ENCODE measurements at regions not wholly inside any gene's neighbourhood (a gene's known extent, or its start where the extent isn't known, plus 50 kb on each side); places are given as distances from the start of the nearest gene placed in this dataset.

DNA sequence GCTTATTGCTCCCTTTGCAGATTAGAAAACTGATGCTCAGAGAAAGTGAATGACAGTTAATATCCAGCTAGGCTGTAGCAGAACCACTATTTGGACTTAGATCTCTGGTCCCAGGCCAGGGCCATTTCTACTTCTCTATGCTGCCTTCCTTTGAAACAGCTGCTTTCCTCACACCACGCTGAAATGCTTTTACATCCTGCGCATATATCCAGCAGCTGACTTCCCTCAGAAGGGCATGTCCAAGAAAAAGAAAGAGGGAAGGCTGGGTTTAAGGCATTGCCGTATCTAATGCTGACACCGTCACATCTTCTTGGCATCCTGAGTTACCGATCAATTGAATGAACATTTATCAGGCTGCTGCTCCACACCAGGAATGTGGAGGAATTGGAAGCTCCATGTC, 122.4 kb downstream of the UBE2U start:
- ChIA-PET POLR2A (no interaction called here), CTCF (interaction anchor here (1.7 kb wide), 1 partner anchor 14 kb away, joined by 7 read pairs; no protein-coding TSS in a partner anchor)
- TF ChIP-seq, protein P1, sequence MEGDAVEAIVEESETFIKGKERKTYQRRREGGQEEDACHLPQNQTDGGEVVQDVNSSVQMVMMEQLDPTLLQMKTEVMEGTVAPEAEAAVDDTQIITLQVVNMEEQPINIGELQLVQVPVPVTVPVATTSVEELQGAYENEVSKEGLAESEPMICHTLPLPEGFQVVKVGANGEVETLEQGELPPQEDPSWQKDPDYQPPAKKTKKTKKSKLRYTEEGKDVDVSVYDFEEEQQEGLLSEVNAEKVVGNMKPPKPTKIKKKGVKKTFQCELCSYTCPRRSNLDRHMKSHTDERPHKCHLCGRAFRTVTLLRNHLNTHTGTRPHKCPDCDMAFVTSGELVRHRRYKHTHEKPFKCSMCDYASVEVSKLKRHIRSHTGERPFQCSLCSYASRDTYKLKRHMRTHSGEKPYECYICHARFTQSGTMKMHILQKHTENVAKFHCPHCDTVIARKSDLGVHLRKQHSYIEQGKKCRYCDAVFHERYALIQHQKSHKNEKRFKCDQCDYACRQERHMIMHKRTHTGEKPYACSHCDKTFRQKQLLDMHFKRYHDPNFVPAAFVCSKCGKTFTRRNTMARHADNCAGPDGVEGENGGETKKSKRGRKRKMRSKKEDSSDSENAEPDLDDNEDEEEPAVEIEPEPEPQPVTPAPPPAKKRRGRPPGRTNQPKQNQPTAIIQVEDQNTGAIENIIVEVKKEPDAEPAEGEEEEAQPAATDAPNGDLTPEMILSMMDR (IDR thresholded peaks at IDR 0.05; ENCODE audit: control extremely low read depth, extremely low read depth, low read depth, missing control alignments) = no peak
- no peak for DNase-seq (ENCODE audit: extremely low spot score)

DNA sequence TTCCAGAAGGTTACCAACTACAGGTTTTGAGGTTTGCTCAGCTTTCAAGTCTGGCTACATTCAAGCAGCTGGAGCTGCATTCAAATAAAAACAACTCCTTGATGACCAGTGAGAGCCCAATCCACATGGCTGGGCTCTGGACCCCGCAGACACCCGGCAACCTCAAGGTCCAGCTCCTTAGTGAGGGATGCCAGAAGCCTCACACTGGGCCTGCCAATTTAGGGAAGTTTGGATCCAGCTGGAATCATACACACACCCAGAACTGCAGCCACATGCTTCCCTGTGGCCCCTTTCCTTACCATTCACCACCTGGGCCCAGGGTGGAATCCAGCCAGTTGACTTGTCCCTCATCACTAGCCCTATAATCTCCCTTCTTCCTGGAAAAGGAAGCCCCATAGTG, 123.7 kb downstream of the UBE2U start:
- DNase-seq (ENCODE audit: extremely low spot score) = no peak
- TF ChIP-seq, protein P1 (IDR thresholded peaks at IDR 0.05; ENCODE audit: control extremely low read depth, extremely low read depth, low read depth, missing control alignments) = no peak
- ChIA-PET POLR2A (no interaction called here), CTCF (interaction anchor here (0.9 to 1.7 kb wide), 2 partner anchors 15 to 348 kb away, joined by 3 to 7 read pairs; no protein-coding TSS in a partner anchor)

GRCh38 chr1:64328193-64328592, 124.8 kb downstream of the UBE2U start:
- TF ChIP-seq, protein P1 (IDR thresholded peaks at IDR 0.05; ENCODE audit: control extremely low read depth, extremely low read depth, low read depth, missing control alignments) = no peak
- CTCF ChIA-PET = interaction anchor here (1.4 kb wide), 1 partner anchor 17 kb away, joined by 3 read pairs; no protein-coding TSS in a partner anchor
- POLR2A ChIA-PET = no interaction called here
- DNase-seq (ENCODE audit: extremely low spot score) = no peak

- TF ChIP-seq, protein P1 (IDR thresholded peaks at IDR 0.05; ENCODE audit: control extremely low read depth, extremely low read depth, low read depth, missing control alignments) = no peak
- DNase-seq (ENCODE audit: extremely low spot score) = no peak
- ChIA-PET CTCF (no interaction called here), POLR2A (no interaction called here)
Measured at GRCh38 chr1:64330839-64331238, 127.4 kb downstream of the UBE2U start.

GRCh38 chr1:64335636-64336035, 132.2 kb downstream of the UBE2U start:
- ChIA-PET CTCF (interaction anchor here (1.5 kb wide), 1 partner anchor 12 kb away, joined by 3 read pairs; no protein-coding TSS in a partner anchor), POLR2A (no interaction called here)
- no peak for DNase-seq (ENCODE audit: extremely low spot score)
- TF ChIP-seq, protein P1 (IDR thresholded peaks at IDR 0.05; ENCODE audit: control extremely low read depth, extremely low read depth, low read depth, missing control alignments) = no peak

DNA sequence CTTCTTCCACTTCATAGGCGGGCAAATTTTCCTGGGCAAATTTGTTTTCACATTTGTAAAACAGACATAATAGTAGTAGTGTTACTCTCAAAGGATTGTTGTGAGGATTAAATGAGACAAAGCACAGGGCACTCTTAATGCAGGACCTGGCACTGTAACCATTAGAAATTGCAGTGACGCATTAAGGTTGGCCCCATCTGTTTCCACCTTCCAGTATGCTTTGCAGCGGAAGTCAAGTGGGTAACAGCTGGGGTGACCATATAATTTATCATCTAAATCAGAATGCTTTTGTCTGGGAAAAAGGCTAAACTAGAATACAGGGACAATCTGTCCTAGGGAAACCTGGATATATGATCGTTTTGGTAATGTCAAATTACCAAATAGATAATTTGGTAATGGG, 132.5 kb upstream of the CACHD1 start:
- no peak for DNase-seq (ENCODE audit: extremely low spot score)
- POLR2A ChIA-PET = no interaction called here
- TF ChIP-seq, protein P1 (IDR thresholded peaks at IDR 0.05; ENCODE audit: control extremely low read depth, extremely low read depth, low read depth, missing control alignments) = no peak
- CTCF ChIA-PET = no interaction called here

DNA sequence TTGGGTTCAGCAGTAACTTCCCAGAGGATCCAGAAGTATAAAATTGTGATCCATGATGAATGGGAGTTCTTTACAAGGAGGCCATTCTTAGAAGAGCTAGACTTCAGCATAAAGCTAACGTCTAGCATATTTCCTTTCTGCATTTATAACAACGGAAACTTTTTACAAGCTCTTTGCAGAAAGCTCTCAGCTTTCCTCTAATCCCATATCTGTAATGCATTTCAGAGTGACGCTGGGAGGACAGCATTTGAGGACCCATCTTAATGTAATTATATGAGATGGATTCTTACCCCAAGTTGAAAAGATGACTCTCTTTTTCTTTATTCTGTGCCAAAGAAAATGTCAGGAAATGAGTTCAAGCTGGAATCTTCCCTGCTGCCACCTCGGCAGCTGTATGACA, 132.0 kb upstream of the CACHD1 start:
- TF ChIP-seq, protein P1 (IDR thresholded peaks at IDR 0.05; ENCODE audit: control extremely low read depth, extremely low read depth, low read depth, missing control alignments) = no peak
- ChIA-PET CTCF (no interaction called here), POLR2A (no interaction called here)
- no peak for DNase-seq (ENCODE audit: extremely low spot score)

Measured in GM10248 (cell line).